ENCODE measurements at regions not wholly inside any gene's neighbourhood (a gene's known extent, or its start where the extent isn't known, plus 50 kb on each side); places are given as distances from the start of the nearest gene placed in this dataset.

GRCh38 chr2:19554520-19554919, 196.1 kb upstream of the OSR1 start:
- no peak for TF ChIP-seq MTA1 (CRISPR knock-in tag; IDR thresholded peaks at IDR 0.05; ENCODE audit: borderline replicate concordance)
- no peak for TF ChIP-seq CTCF (CRISPR knock-in tag; IDR thresholded peaks at IDR 0.05)

All from HepG2 (cell line).